Skeletal muscle cell (primary cell): ENCODE measurements at regions not wholly inside any gene's neighbourhood (a gene's known extent, or its start where the extent isn't known, plus 50 kb on each side); places are given as distances from the start of the nearest gene placed in this dataset.
"Not testable (repeated sequence)": the region's sequence is repeated elsewhere in the genome, so short reads cannot be mapped to it uniquely, and the experiment has no call there.

Source experiments
- DNase-seq: peaks from one replicate; pipeline ENCODE4 v3.0.0-alpha.2; 2010; ENCODE audit warnings: low read depth
- H3K4me3 ChIP-seq: 2 replicates; pipeline ENCODE4 v1.5.1; 2011; ENCODE audit warnings: low read depth, mild to moderate bottlenecking, control low read depth, low read length, moderate library complexity

- H3K4me3 ChIP-seq, DNase-seq: not testable (repeated sequence)
Observed at GRCh38 chr3:156043832-156044633, 76.3 kb upstream of the KCNAB1 start.

GRCh38 chr3:156044634-156044975, 75.8 kb upstream of the KCNAB1 start:
- DNase-seq = no peak
- no peak overlapping the region for H3K4me3 ChIP-seq

- H3K4me3 ChIP-seq, DNase-seq: not testable (repeated sequence)
Observed at GRCh38 chr3:156048483-156048882, 71.9 kb upstream of the KCNAB1 start.

GRCh38 chr3:156050918-156051317, 69.5 kb upstream of the KCNAB1 start:
- H3K4me3 ChIP-seq = no peak overlapping the region
- DNase-seq = no peak

- DNase-seq = no peak
- no peak overlapping the region for H3K4me3 ChIP-seq
Observed at GRCh38 chr3:156051651-156052050, 68.7 kb upstream of the KCNAB1 start.

- no peak for DNase-seq
- no peak overlapping the region for H3K4me3 ChIP-seq
Observed at GRCh38 chr3:156052115-156052514, 68.3 kb upstream of the KCNAB1 start.

- DNase-seq = no peak
Observed at GRCh38 chr3:156059950-156060501, 60.4 kb upstream of the KCNAB1 start.

GRCh38 chr3:156068151-156068550, 52.2 kb upstream of the KCNAB1 start:
- H3K4me3 ChIP-seq, DNase-seq: not testable (repeated sequence)

More at GRCh38 chr3:156059950-156060501, 60.4 kb upstream of the KCNAB1 start:
- H3K4me3 ChIP-seq = no peak overlapping the region

- no peak overlapping the region for H3K4me3 ChIP-seq
- DNase-seq = no peak
Observed at GRCh38 chr3:156070028-156070427, 50.4 kb upstream of the KCNAB1 start.
